HUES64 (cell line): ENCODE measurements at regions not wholly inside any gene's neighbourhood (a gene's known extent, or its start where the extent isn't known, plus 50 kb on each side); places are given as distances from the start of the nearest gene placed in this dataset.

ENCODE experiments used
- H3K27ac ChIP-seq: 2 replicates; pipeline ENCODE4 v1.7.0; 2013; ENCODE audit warnings: low read depth, low read length, inconsistent platforms
- H3K27me3 ChIP-seq: 2 replicates; pipeline ENCODE4 v1.6.1; 2013; ENCODE audit warnings: mild to moderate bottlenecking, low read length; ENCODE audit not compliant: insufficient read depth
- H3K36me3 ChIP-seq: 2 replicates; pipeline ENCODE4 v1.6.1; 2013; ENCODE audit warnings: mild to moderate bottlenecking, low read length; ENCODE audit not compliant: insufficient read depth
- H3K4me1 ChIP-seq: 2 replicates; pipeline ENCODE4 v1.6.1; 2013; ENCODE audit warnings: mild to moderate bottlenecking, low read length, moderate library complexity; ENCODE audit not compliant: insufficient read depth
- H3K4me3 ChIP-seq: 2 replicates; pipeline ENCODE4 v1.5.1; 2013; ENCODE audit warnings: mild to moderate bottlenecking, low read length, moderate library complexity
- H3K9ac ChIP-seq: 2 replicates; pipeline ENCODE4 v1.6.1; 2013; ENCODE audit warnings: mild to moderate bottlenecking, low read depth, low read length
- H3K9me3 ChIP-seq: 2 replicates; pipeline ENCODE4 v1.6.1; 2013; ENCODE audit warnings: low read depth, low read length; ENCODE audit not compliant: insufficient read depth
- WGBS: fragments of 150-250, 120-280 bp; methylation state at CpG from one replicate; pipeline ENCODE4 v1.1.7; 2013; ENCODE audit warnings: missing lambda C conversion rate; 5-methylcytosine and 5-hydroxymethylcytosine counted together

DNA sequence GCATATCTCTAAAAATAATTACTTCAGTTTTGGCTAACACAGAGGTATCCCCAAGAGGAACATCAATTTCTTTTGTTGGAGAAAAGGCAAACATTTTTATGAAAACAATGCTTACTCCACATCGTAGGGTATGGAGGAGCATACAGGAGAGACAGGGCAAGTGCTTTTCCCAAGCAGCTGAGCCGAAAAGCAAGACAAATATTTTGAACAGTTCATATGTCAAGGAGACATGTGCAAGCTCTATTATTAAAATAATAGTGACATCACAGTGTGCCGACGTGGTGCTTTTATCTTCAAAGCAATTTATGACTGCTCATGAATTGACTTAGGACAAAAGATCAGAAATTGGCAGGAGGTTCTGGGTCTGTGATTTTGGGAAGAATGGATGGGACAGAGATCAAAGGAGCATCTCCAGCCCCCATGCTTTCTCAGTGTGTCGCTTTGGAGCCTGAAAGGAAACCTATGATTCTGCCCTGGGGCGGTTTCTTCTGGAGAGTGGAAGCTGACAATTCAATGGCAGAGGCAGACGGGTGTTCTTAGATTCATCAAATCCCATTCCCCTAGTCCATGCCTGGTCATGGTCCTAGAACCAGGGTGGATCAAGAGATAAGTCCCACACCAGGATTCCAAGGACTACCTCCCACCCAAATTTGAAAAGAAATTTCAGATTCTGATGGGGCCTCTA is 97.1 kb downstream of the JCAD start:
- Histone ChIP-seq H3K27ac (no peak overlapping the region), H3K36me3 (no peaks in the 10 kb centered on the region), H3K9me3 (no peaks in the 10 kb centered on the region), H3K27me3 (no peaks in the 10 kb centered on the region), H3K4me3 (no peak overlapping the region), H3K9ac (no peak overlapping the region), H3K4me1 (no peaks in the 10 kb centered on the region)
- WGBS = 86% methylated on average over 7 of the region's 7 CpGs

GRCh38 chr10:29961351-29961750 is 98.0 kb downstream of the JCAD start:
- H3K27ac ChIP-seq = no peak overlapping the region
- no peaks in the 10 kb centered on the region for H3K36me3 ChIP-seq
- no peaks in the 10 kb centered on the region for H3K9me3 ChIP-seq
- no peak overlapping the region for H3K4me3 ChIP-seq
- no peaks in the 10 kb centered on the region for H3K27me3 ChIP-seq
- no peak overlapping the region for H3K9ac ChIP-seq
- 95% methylated on average over 6 of the region's 6 CpGs for WGBS
- H3K4me1 ChIP-seq = no peaks in the 10 kb centered on the region

GRCh38 chr10:29960261-29960660 is 99.1 kb downstream of the JCAD start:
- no peaks in the 10 kb centered on the region for H3K9me3 ChIP-seq
- no peaks in the 10 kb centered on the region for H3K36me3 ChIP-seq
- no peaks in the 10 kb centered on the region for H3K4me1 ChIP-seq
- no peak overlapping the region for H3K9ac ChIP-seq
- whole genome bisulfite sequencing = 95% methylated on average over 2 of the region's 3 CpGs
- H3K27ac ChIP-seq = no peak overlapping the region
- H3K27me3 ChIP-seq = no peaks in the 10 kb centered on the region
- H3K4me3 ChIP-seq = no peak overlapping the region

- H3K27me3 ChIP-seq = no peaks in the 10 kb centered on the region
- H3K9ac ChIP-seq = no peak overlapping the region
- H3K36me3 ChIP-seq = no peaks in the 10 kb centered on the region
- 95% methylated on average over 18 of the region's 18 CpGs for WGBS
- no peaks in the 10 kb centered on the region for H3K4me1 ChIP-seq
- no peak overlapping the region for H3K27ac ChIP-seq
- H3K9me3 ChIP-seq = no peaks in the 10 kb centered on the region
- H3K4me3 ChIP-seq = no peak overlapping the region
Measured at GRCh38 chr10:29959586-29959985, 99.8 kb downstream of the JCAD start.

- Histone ChIP-seq H3K36me3 (no peaks in the 10 kb centered on the region), H3K4me3 (no peak overlapping the region), H3K4me1 (no peaks in the 10 kb centered on the region), H3K9ac (no peak overlapping the region), H3K27me3 (no peaks in the 10 kb centered on the region), H3K9me3 (no peaks in the 10 kb centered on the region), H3K27ac (no peak overlapping the region)
- WGBS = 93% methylated on average over 4 of the region's 4 CpGs
Measured at GRCh38 chr10:29958440-29958839, 100.9 kb downstream of the JCAD start.

DNA sequence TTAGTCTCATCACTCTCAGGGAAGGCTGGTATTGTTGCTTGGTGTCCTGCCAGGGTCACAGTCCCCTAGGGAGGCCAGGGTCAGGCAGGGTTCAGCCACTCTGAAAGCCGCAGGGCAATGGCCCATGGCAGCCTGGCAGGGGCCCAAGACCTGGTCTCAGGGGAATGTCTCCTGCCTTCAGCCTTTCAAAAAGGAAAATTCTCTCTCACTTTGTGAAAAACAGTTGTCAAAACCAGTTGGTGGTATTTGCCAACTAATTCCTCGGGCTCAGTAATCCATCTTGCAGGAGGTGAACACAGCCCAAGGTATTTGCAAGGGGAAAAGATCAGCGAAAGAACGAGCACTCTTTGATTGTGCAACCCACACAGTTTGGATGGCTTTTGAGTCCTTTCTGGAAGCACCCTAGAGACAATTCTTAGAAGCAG is 101.5 kb downstream of the JCAD start:
- 84% methylated on average over 4 of the region's 4 CpGs for WGBS
- Histone ChIP-seq H3K9me3 (no peaks in the 10 kb centered on the region), H3K27me3 (no peaks in the 10 kb centered on the region), H3K4me3 (no peak overlapping the region), H3K4me1 (no peaks in the 10 kb centered on the region), H3K36me3 (no peaks in the 10 kb centered on the region), H3K27ac (no peak overlapping the region), H3K9ac (no peak overlapping the region)

GRCh38 chr10:29957236-29957635 is 102.2 kb downstream of the JCAD start:
- no peaks in the 10 kb centered on the region for H3K27me3 ChIP-seq
- no peak overlapping the region for H3K9ac ChIP-seq
- no peaks in the 10 kb centered on the region for H3K9me3 ChIP-seq
- H3K27ac ChIP-seq = no peak overlapping the region
- no peaks in the 10 kb centered on the region for H3K36me3 ChIP-seq
- no peaks in the 10 kb centered on the region for H3K4me1 ChIP-seq
- no peak overlapping the region for H3K4me3 ChIP-seq
- WGBS = 87% methylated on average over 4 of the region's 4 CpGs

DNA sequence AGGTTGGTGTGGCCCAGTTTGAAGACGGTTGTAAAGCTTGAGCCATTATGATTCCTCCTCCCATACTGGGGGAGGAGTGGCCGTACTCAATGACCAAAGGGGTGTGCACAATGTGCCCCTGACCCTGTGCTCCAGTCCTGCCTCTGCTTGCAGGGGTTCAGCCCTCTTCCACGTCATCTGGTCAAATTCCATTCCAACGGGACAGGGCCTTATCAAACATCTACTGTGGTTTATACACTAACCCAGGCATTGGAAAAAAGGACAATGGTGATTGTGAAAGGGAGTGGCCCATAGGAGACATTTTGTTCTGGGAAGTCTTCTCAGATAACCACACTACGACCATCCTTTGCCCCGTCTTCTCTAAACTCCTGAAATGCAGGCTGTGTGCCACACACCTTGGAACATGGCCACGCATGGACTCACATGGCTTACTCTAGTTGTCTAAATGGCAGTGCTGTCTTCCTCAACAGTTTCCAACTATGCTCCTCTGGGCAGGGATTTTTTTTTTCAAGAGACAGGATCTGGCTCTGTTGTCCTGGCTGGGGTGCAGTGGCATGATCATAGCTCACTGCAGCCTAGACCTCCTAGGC is 103.0 kb downstream of the JCAD start:
- WGBS = 97% methylated on average over 7 of the region's 7 CpGs
- Histone ChIP-seq H3K9ac (no peak overlapping the region), H3K36me3 (no peaks in the 10 kb centered on the region)

DNA sequence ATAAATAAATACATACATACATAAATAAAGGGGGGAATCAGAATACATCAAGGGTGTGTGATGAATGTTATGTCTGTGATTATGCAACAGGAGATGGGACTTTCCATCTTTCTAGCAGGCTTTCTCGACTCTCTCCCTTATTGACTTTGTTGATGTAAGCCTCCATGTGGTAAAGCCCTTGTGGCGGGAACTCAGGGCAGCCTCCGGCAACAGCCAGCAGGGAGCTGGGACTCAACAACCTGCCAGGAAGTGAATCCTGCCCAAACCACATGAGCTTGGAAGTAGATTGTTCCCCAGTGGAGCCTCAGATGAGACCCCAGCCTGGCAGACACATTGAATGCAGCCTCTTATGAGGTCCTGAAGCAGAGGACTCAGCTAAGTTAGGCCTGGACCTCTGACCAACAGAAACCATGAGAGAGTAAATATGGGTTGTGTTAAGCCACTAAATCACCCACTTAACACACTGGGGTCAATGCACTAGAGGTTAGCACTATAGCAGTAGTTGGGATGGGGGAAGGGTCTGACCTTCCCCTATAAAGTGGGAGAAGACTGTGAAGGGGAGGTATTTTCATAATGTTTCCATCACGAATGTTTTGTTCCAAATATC is 104.0 kb downstream of the JCAD start:
- H3K36me3 ChIP-seq = no peaks in the 10 kb centered on the region
- no peaks in the 10 kb centered on the region for H3K4me1 ChIP-seq
- no peaks in the 10 kb centered on the region for H3K9me3 ChIP-seq
- H3K4me3 ChIP-seq = no peak overlapping the region
- H3K27me3 ChIP-seq = no peaks in the 10 kb centered on the region
- no peak overlapping the region for H3K27ac ChIP-seq
- no peak overlapping the region for H3K9ac ChIP-seq
- WGBS = 74% methylated on average over 4 of the region's 4 CpGs

More for the DNA sequence above, 103.0 kb downstream of the JCAD start:
- Histone ChIP-seq H3K4me3 (no peak overlapping the region), H3K27ac (no peak overlapping the region), H3K9me3 (no peaks in the 10 kb centered on the region), H3K27me3 (no peaks in the 10 kb centered on the region), H3K4me1 (no peaks in the 10 kb centered on the region)

- Histone ChIP-seq H3K27ac (no peak overlapping the region), H3K4me1 (peaks cover 8% of the 10 kb centered on the region), H3K4me3 (no peak overlapping the region), H3K36me3 (no peaks in the 10 kb centered on the region), H3K9me3 (no peaks in the 10 kb centered on the region), H3K9ac (no peak overlapping the region), H3K27me3 (no peaks in the 10 kb centered on the region)
- 92% methylated on average over 11 of the region's 11 CpGs for WGBS
Measured at GRCh38 chr10:29951441-29951931, 107.9 kb downstream of the JCAD start.

DNA sequence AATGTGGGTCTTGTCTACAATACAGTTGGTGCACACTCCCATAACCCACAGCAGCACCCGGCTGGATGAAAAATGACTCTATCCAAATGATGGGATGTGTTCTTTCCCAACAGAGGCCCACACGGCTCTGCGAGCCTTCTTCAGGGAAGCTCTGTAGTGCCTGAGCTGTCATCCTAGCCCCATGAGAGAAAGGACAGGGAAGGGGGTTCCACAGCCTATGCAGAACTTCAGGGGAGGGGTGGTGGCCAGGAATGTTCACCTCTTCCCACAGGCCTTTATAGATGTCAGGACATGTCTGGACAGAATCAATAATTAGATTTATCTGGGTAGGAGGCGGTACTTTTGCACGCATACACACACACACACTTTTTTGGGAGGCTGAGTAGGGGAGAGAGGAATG is 109.0 kb downstream of the JCAD start:
- no peak overlapping the region for H3K9ac ChIP-seq

More for the DNA sequence above, 109.0 kb downstream of the JCAD start:
- H3K4me1 ChIP-seq = peaks cover 8% of the 10 kb centered on the region
- no peaks in the 10 kb centered on the region for H3K27me3 ChIP-seq
- no peak overlapping the region for H3K4me3 ChIP-seq
- H3K9me3 ChIP-seq = no peaks in the 10 kb centered on the region
- WGBS = 94% methylated on average over 5 of the region's 5 CpGs
- H3K27ac ChIP-seq = no peak overlapping the region
- H3K36me3 ChIP-seq = no peaks in the 10 kb centered on the region
